WTC11 (cell line): ENCODE measurements at regions not wholly inside any gene's neighbourhood (a gene's known extent, or its start where the extent isn't known, plus 50 kb on each side); places are given as distances from the start of the nearest gene placed in this dataset.
"Not testable (repeated sequence)": the region's sequence is repeated elsewhere in the genome, so short reads cannot be mapped to it uniquely, and the experiment has no call there.

Source experiments
- CREB1 ChIP-seq: sonication (generic); formaldehyde crosslinking; IDR thresholded peaks from 2 replicates; pipeline ENCODE4 v1.8.0; 2023; ENCODE audit warnings: mild to moderate bottlenecking, missing genetic modification reagents
- ESRRA ChIP-seq: sonication (generic); formaldehyde crosslinking; IDR thresholded peaks from 2 replicates; pipeline ENCODE4 v1.8.1; 2022; ENCODE audit warnings: mild to moderate bottlenecking, missing genetic modification reagents, borderline replicate concordance
- GRHL2 ChIP-seq: fragments of 250-450 bp; sonication (Bioruptor Pico); IDR thresholded peaks from 2 replicates; pipeline ENCODE4 v1.8.0; 2022; ENCODE audit warnings: mild to moderate bottlenecking, moderate library complexity; ENCODE audit not compliant: insufficient replicate concordance, severe bottlenecking
- NFE2L1 ChIP-seq: sonication (generic); formaldehyde crosslinking; IDR thresholded peaks from 2 replicates; pipeline ENCODE4 v1.8.1; 2023; ENCODE audit warnings: missing genetic modification reagents
- NR1H2 ChIP-seq: sonication (generic); formaldehyde crosslinking; IDR thresholded peaks from 2 replicates; pipeline ENCODE4 v1.9.0; 2021; ENCODE audit warnings: mild to moderate bottlenecking, moderate library complexity, missing genetic modification reagents
- SMAD3 ChIP-seq: sonication (generic); formaldehyde crosslinking; IDR thresholded peaks from 2 replicates; pipeline ENCODE4 v1.8.0; 2022; ENCODE audit warnings: missing genetic modification reagents, mild to moderate bottlenecking, borderline replicate concordance
- SMAD4 ChIP-seq: sonication (generic); formaldehyde crosslinking; IDR thresholded peaks from 2 replicates; pipeline ENCODE4 v1.8.0; 2022; ENCODE audit warnings: mild to moderate bottlenecking, missing genetic modification reagents
- TEAD4 ChIP-seq: sonication (generic); formaldehyde crosslinking; IDR thresholded peaks from 2 replicates; pipeline ENCODE4 v1.8.0; 2022; ENCODE audit warnings: mild to moderate bottlenecking, missing genetic modification reagents
- ZNF121 ChIP-seq: sonication (generic); formaldehyde crosslinking; IDR thresholded peaks from 2 replicates; pipeline ENCODE4 v1.8.0; 2023; ENCODE audit warnings: missing genetic modification reagents
- ZNF219 ChIP-seq: sonication (generic); formaldehyde crosslinking; IDR thresholded peaks from 2 replicates; pipeline ENCODE4 v1.8.0; 2023; ENCODE audit warnings: missing genetic modification reagents, mild to moderate bottlenecking, borderline replicate concordance
- TF ChIP-seq, protein P1 (sequence below): fragments of 200-600 bp; IDR thresholded peaks from 2 replicates; pipeline ENCODE4 v1.8.0; 2022; ENCODE audit warnings: antibody characterized with exemption
- TF ChIP-seq, protein P2 (sequence below): sonication (generic); formaldehyde crosslinking; IDR thresholded peaks from 2 replicates; pipeline ENCODE4 v1.8.0; 2022; ENCODE audit warnings: mild to moderate bottlenecking, missing genetic modification reagents
- TF ChIP-seq, protein P3 (sequence below): sonication (generic); formaldehyde crosslinking; IDR thresholded peaks from 2 replicates; pipeline ENCODE4 v1.8.1; 2023; ENCODE audit warnings: mild to moderate bottlenecking, missing genetic modification reagents, moderate library complexity
- TF ChIP-seq, protein P4 (sequence below): sonication (generic); formaldehyde crosslinking; IDR thresholded peaks from 2 replicates; pipeline ENCODE4 v1.8.1; 2022; ENCODE audit warnings: mild to moderate bottlenecking, moderate library complexity, missing genetic modification reagents

DNA sequence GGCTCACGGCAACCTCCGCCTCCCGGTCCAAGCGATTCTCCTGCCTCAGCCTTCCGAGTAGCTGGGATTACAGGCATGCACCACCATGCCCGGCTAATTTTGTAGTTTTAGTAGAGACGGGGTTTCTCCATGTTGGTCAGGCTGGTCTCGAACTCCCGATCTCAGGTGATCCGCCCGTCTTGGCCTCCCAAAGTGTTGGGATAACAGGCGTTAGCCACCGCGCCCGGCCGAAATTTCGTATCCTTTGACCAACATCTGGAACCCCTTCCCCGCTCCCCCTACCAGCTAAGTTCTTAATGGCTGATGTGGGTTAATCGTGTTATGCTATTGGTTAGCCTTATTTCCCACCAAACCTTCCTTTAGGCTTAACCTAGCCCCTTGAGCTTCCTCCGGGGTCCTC lies 113.6 kb downstream of the KLF13 start:
- TF ChIP-seq, protein P1, sequence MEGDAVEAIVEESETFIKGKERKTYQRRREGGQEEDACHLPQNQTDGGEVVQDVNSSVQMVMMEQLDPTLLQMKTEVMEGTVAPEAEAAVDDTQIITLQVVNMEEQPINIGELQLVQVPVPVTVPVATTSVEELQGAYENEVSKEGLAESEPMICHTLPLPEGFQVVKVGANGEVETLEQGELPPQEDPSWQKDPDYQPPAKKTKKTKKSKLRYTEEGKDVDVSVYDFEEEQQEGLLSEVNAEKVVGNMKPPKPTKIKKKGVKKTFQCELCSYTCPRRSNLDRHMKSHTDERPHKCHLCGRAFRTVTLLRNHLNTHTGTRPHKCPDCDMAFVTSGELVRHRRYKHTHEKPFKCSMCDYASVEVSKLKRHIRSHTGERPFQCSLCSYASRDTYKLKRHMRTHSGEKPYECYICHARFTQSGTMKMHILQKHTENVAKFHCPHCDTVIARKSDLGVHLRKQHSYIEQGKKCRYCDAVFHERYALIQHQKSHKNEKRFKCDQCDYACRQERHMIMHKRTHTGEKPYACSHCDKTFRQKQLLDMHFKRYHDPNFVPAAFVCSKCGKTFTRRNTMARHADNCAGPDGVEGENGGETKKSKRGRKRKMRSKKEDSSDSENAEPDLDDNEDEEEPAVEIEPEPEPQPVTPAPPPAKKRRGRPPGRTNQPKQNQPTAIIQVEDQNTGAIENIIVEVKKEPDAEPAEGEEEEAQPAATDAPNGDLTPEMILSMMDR: not testable (repeated sequence)
- TF ChIP-seq ZNF121; ESRRA; ZNF219 (CRISPR knock-in tag); TEAD4 (CRISPR knock-in tag); SMAD4; CREB1 (CRISPR knock-in tag); GRHL2; SMAD3 (CRISPR knock-in tag); NR1H2 (CRISPR knock-in tag); NFE2L1 (CRISPR knock-in tag): not testable (repeated sequence)
- TF ChIP-seq, protein P2, sequence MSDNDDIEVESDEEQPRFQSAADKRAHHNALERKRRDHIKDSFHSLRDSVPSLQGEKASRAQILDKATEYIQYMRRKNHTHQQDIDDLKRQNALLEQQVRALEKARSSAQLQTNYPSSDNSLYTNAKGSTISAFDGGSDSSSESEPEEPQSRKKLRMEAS (CRISPR knock-in tag): 0 out of 2 replicates have a peak, but pooled peaks have one; percentile 11
- TF ChIP-seq, protein P3, sequence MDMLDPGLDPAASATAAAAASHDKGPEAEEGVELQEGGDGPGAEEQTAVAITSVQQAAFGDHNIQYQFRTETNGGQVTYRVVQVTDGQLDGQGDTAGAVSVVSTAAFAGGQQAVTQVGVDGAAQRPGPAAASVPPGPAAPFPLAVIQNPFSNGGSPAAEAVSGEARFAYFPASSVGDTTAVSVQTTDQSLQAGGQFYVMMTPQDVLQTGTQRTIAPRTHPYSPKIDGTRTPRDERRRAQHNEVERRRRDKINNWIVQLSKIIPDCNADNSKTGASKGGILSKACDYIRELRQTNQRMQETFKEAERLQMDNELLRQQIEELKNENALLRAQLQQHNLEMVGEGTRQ (CRISPR knock-in tag): not testable (repeated sequence)
- TF ChIP-seq, protein P4, sequence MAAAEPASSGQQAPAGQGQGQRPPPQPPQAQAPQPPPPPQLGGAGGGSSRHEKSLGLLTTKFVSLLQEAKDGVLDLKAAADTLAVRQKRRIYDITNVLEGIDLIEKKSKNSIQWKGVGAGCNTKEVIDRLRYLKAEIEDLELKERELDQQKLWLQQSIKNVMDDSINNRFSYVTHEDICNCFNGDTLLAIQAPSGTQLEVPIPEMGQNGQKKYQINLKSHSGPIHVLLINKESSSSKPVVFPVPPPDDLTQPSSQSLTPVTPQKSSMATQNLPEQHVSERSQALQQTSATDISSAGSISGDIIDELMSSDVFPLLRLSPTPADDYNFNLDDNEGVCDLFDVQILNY (CRISPR knock-in tag): not testable (repeated sequence)
